SK-N-SH (cell line): ENCODE measurements at regions not wholly inside any gene's neighbourhood (a gene's known extent, or its start where the extent isn't known, plus 50 kb on each side); places are given as distances from the start of the nearest gene placed in this dataset.

ENCODE experiments used
- CTCF ChIA-PET: fragments of 300-600, 350-600 bp; formaldehyde crosslinking; extraction: SDS; loops from one replicate; lab custom pipeline; 2021; lab: Yijun Ruan, JAX
- POLR2A ChIA-PET: fragments of 350-600 bp; sonication (Branson Sonifier 250); formaldehyde crosslinking; extraction: SDS; loops from one replicate; lab custom pipeline; 2020; ENCODE audit warnings: antibody characterized with exemption, inconsistent platforms; lab: Yijun Ruan, JAX
- DNase-seq: peaks from one replicate; pipeline ENCODE4 v3.0.0; 2012
- H2AFZ ChIP-seq: fragments of 200-600 bp; sonication (generic); 2 replicates; pipeline ENCODE4 v1.8.1; 2016; ENCODE audit warnings: antibody characterized with exemption, mild to moderate bottlenecking, low read depth
- H3F3A ChIP-seq: fragments of 200-600 bp; sonication (generic); replicated peaks from 2 replicates; pipeline ENCODE3; 2016; ENCODE audit warnings: antibody characterized with exemption, mild to moderate bottlenecking; ENCODE audit not compliant: insufficient read depth
- H3K27ac ChIP-seq, 2 experiments: fragments of 200-500 bp in 1 of 2; fragments of 200-600 bp in 1 of 2; sonication (Bioruptor generic) in 1 of 2; sonication (generic), shearing (Covaris generic) in 1 of 2; 2 replicates each; pipeline versions ENCODE4 v1.5.1 to v1.6.1; 2014 to 2016; ENCODE audit warnings: low read depth in 2 of 2, inconsistent platforms in 1 of 2, low read length in 1 of 2, mild to moderate bottlenecking in 1 of 2, mixed read lengths in 1 of 2
- H3K27me3 ChIP-seq: fragments of 200-600 bp; sonication (generic), shearing (Covaris generic); 2 replicates; pipeline ENCODE4 v1.6.1; 2016; ENCODE audit warnings: mixed run types; ENCODE audit not compliant: insufficient read depth
- H3K36me3 ChIP-seq, 2 experiments: fragments of 200-500 bp in 1 of 2; fragments of 200-600 bp in 1 of 2; sonication (Bioruptor generic) in 1 of 2; sonication (generic) in 1 of 2; replicated peaks in 1 of 2; 2 replicates each; pipeline versions ENCODE3 to v1.5.1; 2014 to 2016; ENCODE audit warnings: low read length in 1 of 2, mild to moderate bottlenecking in 1 of 2; ENCODE audit not compliant: insufficient read depth in 2 of 2, control insufficient read depth in 1 of 2
- H3K4me1 ChIP-seq, 2 experiments: fragments of 200-500 bp in 1 of 2; fragments of 200-600 bp in 1 of 2; sonication (Bioruptor generic) in 1 of 2; sonication (generic), shearing (Covaris generic) in 1 of 2; 2 replicates each; pipeline versions ENCODE4 v1.5.1 to v1.6.1; 2014 to 2016; ENCODE audit warnings: low read depth in 1 of 2, low read length in 1 of 2, mixed run types in 1 of 2; ENCODE audit not compliant: insufficient read depth in 2 of 2, control insufficient read depth in 1 of 2
- H3K4me2 ChIP-seq: fragments of 200-600 bp; sonication (generic), shearing (Covaris generic); 2 replicates; pipeline ENCODE4 v1.6.1; 2017; ENCODE audit warnings: mixed run types
- H3K4me3 ChIP-seq, 2 experiments: fragments of 200-500 bp in 1 of 2; fragments of 200-600 bp in 1 of 2; sonication (Bioruptor generic) in 1 of 2; sonication (generic), shearing (Covaris generic) in 1 of 2; 2 replicates each; pipeline versions ENCODE4 v1.5.1 to v1.8.1; 2014 to 2016; ENCODE audit warnings: low read depth in 2 of 2, inconsistent platforms in 1 of 2, low read length in 1 of 2, mild to moderate bottlenecking in 1 of 2, mixed read lengths in 1 of 2, moderate library complexity in 1 of 2
- H3K79me2 ChIP-seq: fragments of 200-600 bp; sonication (generic); 2 replicates; pipeline ENCODE4 v1.8.1; 2017; ENCODE audit warnings: mild to moderate bottlenecking; ENCODE audit not compliant: insufficient read depth
- H3K9ac ChIP-seq: fragments of 200-600 bp; sonication (generic); 2 replicates; pipeline ENCODE4 v1.6.1; 2017; ENCODE audit warnings: mixed run types
- H3K9me2 ChIP-seq: fragments of 200-600 bp; sonication (generic); 2 replicates; pipeline ENCODE4 v1.6.1; 2017; ENCODE audit warnings: mixed run types
- H3K9me3 ChIP-seq: fragments of 200-600 bp; sonication (generic); 2 replicates; pipeline ENCODE4 v1.6.1; 2017; ENCODE audit warnings: mixed run types, mild to moderate bottlenecking, moderate library complexity
- H4K20me1 ChIP-seq: fragments of 200-600 bp; sonication (generic); 2 replicates; pipeline ENCODE4 v1.6.1; 2017; ENCODE audit warnings: mild to moderate bottlenecking, mixed run types; ENCODE audit not compliant: insufficient read depth
- FOSL2 ChIP-seq: IDR thresholded peaks from 2 replicates; pipeline ENCODE4 v1.4.0; 2012; ENCODE audit warnings: low read depth, mild to moderate bottlenecking, moderate library complexity, borderline replicate concordance
- GABPA ChIP-seq: IDR thresholded peaks from 2 replicates; pipeline ENCODE4 v1.4.0; 2012; ENCODE audit warnings: low read depth, mild to moderate bottlenecking
- JUND ChIP-seq: IDR thresholded peaks from 2 replicates; pipeline ENCODE4 v1.4.0; 2012
- MAX ChIP-seq: IDR thresholded peaks from 2 replicates; pipeline ENCODE4 v1.4.0; 2012; ENCODE audit warnings: low read depth
- MEF2A ChIP-seq: IDR thresholded peaks from 2 replicates; pipeline ENCODE4 v1.4.0; 2012; ENCODE audit warnings: low read depth, borderline replicate concordance
- NRF1 ChIP-seq: IDR thresholded peaks from 2 replicates; pipeline ENCODE4 v1.6.1; 2012; ENCODE audit warnings: low read depth, mild to moderate bottlenecking, low read length
- PBX3 ChIP-seq: IDR thresholded peaks from 2 replicates; pipeline ENCODE4; 2012
- POLR2AphosphoS5 ChIP-seq: IDR thresholded peaks from 2 replicates; pipeline ENCODE4 v1.6.1; 2012; ENCODE audit warnings: low read depth, low read length
- RCOR1 ChIP-seq: fragments of 150-350 bp; IDR thresholded peaks from 2 replicates; pipeline ENCODE4 v1.6.1; 2017; ENCODE audit warnings: antibody characterized with exemption, low read length
- REST ChIP-seq: IDR thresholded peaks from 2 replicates; pipeline ENCODE4 v1.6.1; 2012; ENCODE audit warnings: mild to moderate bottlenecking, low read depth, low read length, moderate library complexity
- RFX5 ChIP-seq: IDR thresholded peaks from 2 replicates; pipeline ENCODE4 v1.6.1; 2012; ENCODE audit warnings: mild to moderate bottlenecking, improper control_type of control experiment, low read length
- RXRA ChIP-seq: IDR thresholded peaks from 2 replicates; pipeline ENCODE4 v1.4.0; 2012; ENCODE audit warnings: low read depth, mild to moderate bottlenecking, borderline replicate concordance
- SIN3A ChIP-seq: IDR thresholded peaks from 2 replicates; pipeline ENCODE4 v1.6.1; 2012; ENCODE audit warnings: low read depth, mild to moderate bottlenecking, low read length, moderate library complexity, borderline replicate concordance
- TAF1 ChIP-seq: IDR thresholded peaks from 2 replicates; pipeline ENCODE4 v1.6.1; 2012; ENCODE audit warnings: low read depth, mild to moderate bottlenecking, low read length, moderate library complexity, borderline replicate concordance
- TCF12 ChIP-seq: IDR thresholded peaks from 2 replicates; pipeline ENCODE4 v1.4.0; 2012
- USF2 ChIP-seq: fragments of 150-350 bp; IDR thresholded peaks from 2 replicates; pipeline ENCODE4 v1.6.1; 2017; ENCODE audit warnings: antibody characterized with exemption, low read length, low read depth, borderline replicate concordance
- YY1 ChIP-seq: IDR thresholded peaks from 2 replicates; pipeline ENCODE4 v1.4.0; 2012; ENCODE audit warnings: low read depth, mild to moderate bottlenecking
- WGBS: methylation state at CpG from one replicate; pipeline ENCODE4 v1.1.6; 2017; ENCODE audit warnings: low lambda C conversion rate; 5-methylcytosine and 5-hydroxymethylcytosine counted together
- TF ChIP-seq, protein P1 (sequence below): fragments of 150-350 bp; IDR thresholded peaks from 2 replicates; pipeline ENCODE4 v1.6.1; 2016; ENCODE audit warnings: mild to moderate bottlenecking, low read depth, low read length
- TF ChIP-seq, protein P2 (sequence below): IDR thresholded peaks from 2 replicates; pipeline ENCODE4 v1.4.0; 2012; ENCODE audit warnings: low read depth, borderline replicate concordance

DNA sequence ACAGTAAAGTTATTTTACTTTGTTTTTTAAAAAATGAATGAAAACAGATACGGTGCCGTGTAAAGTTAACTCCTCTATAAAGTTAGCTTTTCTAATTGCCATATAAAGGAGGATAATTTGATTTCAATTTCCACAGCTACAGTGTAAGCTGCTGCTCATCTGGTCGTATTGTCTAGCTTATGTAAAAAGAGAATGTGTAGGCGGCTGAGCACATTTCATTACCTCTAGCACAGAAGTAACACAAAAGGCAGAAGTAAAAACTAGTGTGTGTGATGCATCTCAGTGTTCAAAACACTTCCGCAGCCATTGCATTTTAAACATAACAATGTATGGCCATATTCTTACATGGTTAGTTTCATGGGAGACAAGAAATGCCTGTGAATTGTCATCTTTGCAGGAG is 105.0 kb upstream of the P2RY1 start:
- WGBS, result 62% methylated on average over 5 of the region's 5 CpGs
- DNase-seq, result no peak
- Histone ChIP-seq H3K27me3 (no peaks in the 10 kb centered on the region), H3K4me1 (no peaks in the 10 kb centered on the region; a peak in 1 of 4 replicates), H3K36me3 (no peaks in the 10 kb centered on the region), H4K20me1 (no peaks in the 10 kb centered on the region), H3K9ac (no peak overlapping the region), H3K79me2 (no peaks in the 10 kb centered on the region), H3K9me3 (no peaks in the 10 kb centered on the region), H3K4me2 (no peak overlapping the region), H3K9me2 (no peaks in the 10 kb centered on the region), H3K4me3 (no peak overlapping the region), H2AFZ (no peak overlapping the region), H3K27ac (no peak overlapping the region), H3F3A (no peaks in the 10 kb centered on the region)
- TF ChIP-seq, protein P1, sequence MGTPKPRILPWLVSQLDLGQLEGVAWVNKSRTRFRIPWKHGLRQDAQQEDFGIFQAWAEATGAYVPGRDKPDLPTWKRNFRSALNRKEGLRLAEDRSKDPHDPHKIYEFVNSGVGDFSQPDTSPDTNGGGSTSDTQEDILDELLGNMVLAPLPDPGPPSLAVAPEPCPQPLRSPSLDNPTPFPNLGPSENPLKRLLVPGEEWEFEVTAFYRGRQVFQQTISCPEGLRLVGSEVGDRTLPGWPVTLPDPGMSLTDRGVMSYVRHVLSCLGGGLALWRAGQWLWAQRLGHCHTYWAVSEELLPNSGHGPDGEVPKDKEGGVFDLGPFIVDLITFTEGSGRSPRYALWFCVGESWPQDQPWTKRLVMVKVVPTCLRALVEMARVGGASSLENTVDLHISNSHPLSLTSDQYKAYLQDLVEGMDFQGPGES, result no peak
- no peak for TF ChIP-seq JUND
- TF ChIP-seq POLR2AphosphoS5, result no peak
- no peak for TF ChIP-seq MAX
- no peak for TF ChIP-seq PBX3
- TF ChIP-seq MEF2A, result no peak
- no peak for TF ChIP-seq TCF12
- no peak for TF ChIP-seq NRF1
- no peak for TF ChIP-seq RCOR1
- TF ChIP-seq FOSL2, result no peak
- TF ChIP-seq TAF1, result no peak
- no peak for TF ChIP-seq GABPA
- CTCF ChIA-PET, result no interaction called here
- POLR2A ChIA-PET, result no interaction called here

DNA sequence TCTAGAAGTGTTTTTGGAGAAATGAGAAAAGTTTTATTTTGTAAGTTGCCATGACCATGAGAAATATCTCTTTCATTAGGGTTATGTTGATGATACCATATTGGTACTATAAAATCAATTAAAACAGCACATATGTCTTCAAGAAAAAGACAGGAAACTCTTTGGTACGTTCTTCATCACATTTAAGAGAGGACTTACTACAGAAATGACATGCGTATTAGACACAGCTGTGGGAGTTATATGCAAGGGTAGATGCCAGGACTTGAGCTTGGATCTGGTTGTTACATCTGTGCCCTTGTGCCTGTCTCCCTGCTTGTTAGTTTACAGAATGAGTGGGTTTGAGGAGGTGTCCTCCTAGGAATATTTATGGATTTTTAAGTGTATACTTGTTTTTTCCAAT is 103.4 kb upstream of the P2RY1 start:
- Histone ChIP-seq H3K9me2 (no peaks in the 10 kb centered on the region), H3K27me3 (no peaks in the 10 kb centered on the region), H3K79me2 (no peaks in the 10 kb centered on the region), H3F3A (no peaks in the 10 kb centered on the region), H2AFZ (no peak overlapping the region), H3K36me3 (no peaks in the 10 kb centered on the region), H3K4me2 (no peak overlapping the region), H3K9me3 (no peaks in the 10 kb centered on the region), H3K4me1 (no peaks in the 10 kb centered on the region; a peak in 1 of 4 replicates), H3K27ac (no peak overlapping the region), H3K4me3 (no peak overlapping the region), H4K20me1 (no peaks in the 10 kb centered on the region), H3K9ac (no peak overlapping the region)
- no peak for DNase-seq
- ChIA-PET CTCF (interaction anchor here (1.1 kb wide), 1 partner anchor 12 kb away, joined by 4 read pairs; no protein-coding TSS in a partner anchor), POLR2A (no interaction called here)
- WGBS, result 67% methylated on average over 2 of the region's 2 CpGs
- TF ChIP-seq NRF1 (no peak), MAX (no peak), RXRA (no peak), RFX5 (no peak), RCOR1 (no peak), YY1 (no peak), MEF2A (no peak), USF2 (no peak), GABPA (no peak), REST (no peak), SIN3A (no peak)
- TF ChIP-seq, protein P2, sequence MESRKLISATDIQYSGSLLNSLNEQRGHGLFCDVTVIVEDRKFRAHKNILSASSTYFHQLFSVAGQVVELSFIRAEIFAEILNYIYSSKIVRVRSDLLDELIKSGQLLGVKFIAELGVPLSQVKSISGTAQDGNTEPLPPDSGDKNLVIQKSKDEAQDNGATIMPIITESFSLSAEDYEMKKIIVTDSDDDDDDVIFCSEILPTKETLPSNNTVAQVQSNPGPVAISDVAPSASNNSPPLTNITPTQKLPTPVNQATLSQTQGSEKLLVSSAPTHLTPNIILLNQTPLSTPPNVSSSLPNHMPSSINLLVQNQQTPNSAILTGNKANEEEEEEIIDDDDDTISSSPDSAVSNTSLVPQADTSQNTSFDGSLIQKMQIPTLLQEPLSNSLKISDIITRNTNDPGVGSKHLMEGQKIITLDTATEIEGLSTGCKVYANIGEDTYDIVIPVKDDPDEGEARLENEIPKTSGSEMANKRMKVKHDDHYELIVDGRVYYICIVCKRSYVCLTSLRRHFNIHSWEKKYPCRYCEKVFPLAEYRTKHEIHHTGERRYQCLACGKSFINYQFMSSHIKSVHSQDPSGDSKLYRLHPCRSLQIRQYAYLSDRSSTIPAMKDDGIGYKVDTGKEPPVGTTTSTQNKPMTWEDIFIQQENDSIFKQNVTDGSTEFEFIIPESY, result no peak
